ENCODE measurements at regions not wholly inside any gene's neighbourhood (a gene's known extent, or its start where the extent isn't known, plus 50 kb on each side); places are given as distances from the start of the nearest gene placed in this dataset.

GRCh38 chr2:2804528-2804927, 473.5 kb upstream of the MYT1L start:
- H3K27me3 Mint-ChIP-seq = peaks cover 8% of the 10 kb centered on the region
- no peaks in the 10 kb centered on the region for H3K4me1 Mint-ChIP-seq (ENCODE audit: low read depth)
- ChIA-PET CTCF (no interaction called here), POLR2A (no interaction called here)
- no peak for DNase-seq
- no peak for ATAC-seq (ENCODE audit: poor library complexity)
- intact Hi-C loops (cut with DNase I, micrococcal nuclease) = no loop called here
- H3K36me3 Mint-ChIP-seq (ENCODE audit: low read depth) = no peaks in the 10 kb centered on the region
- Histone ChIP-seq H3K4me3 (ENCODE audit: low read length) (no peak overlapping the region), H3K4me1 (ENCODE audit: insufficient read depth, low read length) (no peaks in the 10 kb centered on the region), H3K27ac (ENCODE audit: low read depth in 1 of 2, low read length in 2 of 2) (no peak overlapping the region), H3K9me3 (ENCODE audit: control insufficient read depth in 1 of 2, insufficient read depth in 1 of 2, low read length in 2 of 2) (peaks cover 0 to 4% of the 10 kb centered on the region in 2 experiments), H3K36me3 (ENCODE audit: insufficient read depth, low read length) (no peaks in the 10 kb centered on the region), H3K27me3 (ENCODE audit: control insufficient read depth in 1 of 2, insufficient read depth in 2 of 2, low read length in 2 of 2) (no peaks in the 10 kb centered on the region)
- H3K27ac Mint-ChIP-seq = no peak overlapping the region
- no peak for TF ChIP-seq CTCF (IDR thresholded peaks at IDR 0.05)
- peaks cover 3% of the 10 kb centered on the region for H3K9me3 Mint-ChIP-seq
- no peak overlapping the region for H3K4me3 Mint-ChIP-seq

- Histone ChIP-seq H3K36me3 (ENCODE audit: insufficient read depth, low read length) (no peaks in the 10 kb centered on the region), H3K4me3 (ENCODE audit: low read length) (no peak overlapping the region), H3K4me1 (ENCODE audit: insufficient read depth, low read length) (no peaks in the 10 kb centered on the region), H3K9me3 (ENCODE audit: control insufficient read depth in 1 of 2, insufficient read depth in 1 of 2, low read length in 2 of 2) (peaks cover 0 to 3% of the 10 kb centered on the region in 2 experiments), H3K27me3 (ENCODE audit: control insufficient read depth in 1 of 2, insufficient read depth in 2 of 2, low read length in 2 of 2) (no peaks in the 10 kb centered on the region), H3K27ac (ENCODE audit: low read depth in 1 of 2, low read length in 2 of 2) (no peak overlapping the region)
- peaks cover 3% of the 10 kb centered on the region for H3K9me3 Mint-ChIP-seq
- CTCF ChIA-PET = no interaction called here
- ATAC-seq (ENCODE audit: poor library complexity) (no peak), DNase-seq (no peak)
- POLR2A ChIA-PET = no interaction called here
- peaks cover 21% of the 10 kb centered on the region for H3K27me3 Mint-ChIP-seq
- no peaks in the 10 kb centered on the region for H3K4me1 Mint-ChIP-seq (ENCODE audit: low read depth)
- no peak for TF ChIP-seq CTCF (IDR thresholded peaks at IDR 0.05)
- H3K4me3 Mint-ChIP-seq = no peak overlapping the region
- no peak overlapping the region for H3K27ac Mint-ChIP-seq
- no peaks in the 10 kb centered on the region for H3K36me3 Mint-ChIP-seq (ENCODE audit: low read depth)
- intact Hi-C loops (cut with DNase I, micrococcal nuclease) = no loop called here
Observed at GRCh38 chr2:2801458-2801857, 470.4 kb upstream of the MYT1L start.

- DNase-seq (no peak), ATAC-seq (ENCODE audit: poor library complexity) (no peak)
- no peak for TF ChIP-seq CTCF (IDR thresholded peaks at IDR 0.05)
- Mint-ChIP-seq H3K9me3 (peaks cover 3% of the 10 kb centered on the region), H3K27me3 (peaks cover 21% of the 10 kb centered on the region), H3K36me3 (ENCODE audit: low read depth) (no peaks in the 10 kb centered on the region), H3K4me3 (no peak overlapping the region), H3K4me1 (ENCODE audit: low read depth) (no peaks in the 10 kb centered on the region), H3K27ac (no peak overlapping the region)
- Histone ChIP-seq H3K4me1 (ENCODE audit: insufficient read depth, low read length) (no peaks in the 10 kb centered on the region), H3K27me3 (ENCODE audit: control insufficient read depth in 1 of 2, insufficient read depth in 2 of 2, low read length in 2 of 2) (no peaks in the 10 kb centered on the region), H3K9me3 (ENCODE audit: control insufficient read depth in 1 of 2, insufficient read depth in 1 of 2, low read length in 2 of 2) (peaks cover 0 to 10% of the 10 kb centered on the region in 2 experiments), H3K36me3 (ENCODE audit: insufficient read depth, low read length) (no peaks in the 10 kb centered on the region), H3K27ac (ENCODE audit: low read depth in 1 of 2, low read length in 2 of 2) (no peak overlapping the region), H3K4me3 (ENCODE audit: low read length) (no peak overlapping the region)
- intact Hi-C loops (cut with DNase I, micrococcal nuclease) = no loop called here
- ChIA-PET POLR2A (no interaction called here), CTCF (no interaction called here)
Observed at GRCh38 chr2:2800697-2801096, 469.6 kb upstream of the MYT1L start.

Data from CD4-positive, alpha-beta T cell (primary cell).